ENCODE measurements at regions not wholly inside any gene's neighbourhood (a gene's known extent, or its start where the extent isn't known, plus 50 kb on each side); places are given as distances from the start of the nearest gene placed in this dataset.
A peak's percentile ranks its signal among the peaks of the same experiment; 100 is the strongest.

GRCh38 chr2:215780907-215781685 is 232.3 kb downstream of the MREG start:
- DNase-seq (no peak), ATAC-seq (no peak)
- intact Hi-C loops (cut with DNase I), result no loop called here

GRCh38 chr2:215780313-215780712 is 233.0 kb downstream of the MREG start:
- intact Hi-C loops (cut with DNase I), result no loop called here
- ATAC-seq (no peak), DNase-seq (no peak)

GRCh38 chr2:215779912-215780311 is 233.4 kb downstream of the MREG start:
- ATAC-seq (no peak), DNase-seq (no peak)
- intact Hi-C loops (cut with DNase I), result no loop called here

- peak; percentile 25 for DNase-seq
- no peak for ATAC-seq
- intact Hi-C loops (cut with DNase I), result no loop called here
These were observed 235.8 kb downstream of the MREG start for GRCh38 chr2:215777465-215778044.

GRCh38 chr2:215775106-215775505 is 238.2 kb downstream of the MREG start:
- ATAC-seq (no peak), DNase-seq (no peak)
- intact Hi-C loops (cut with DNase I), result no loop called here

GRCh38 chr2:215773728-215774127 is 239.6 kb downstream of the MREG start:
- peak in 1 of 2 donors; percentile 77 for ATAC-seq
- DNase-seq, result peak; percentile 49
- intact Hi-C loops (cut with DNase I), result no loop called here

GRCh38 chr2:215772634-215773563 is 240.5 kb downstream of the MREG start:
- DNase-seq (no peak), ATAC-seq (no peak)
- intact Hi-C loops (cut with DNase I), result no loop called here

GRCh38 chr2:215772003-215772402 is 241.3 kb downstream of the MREG start:
- peak; percentile 65 to 71 for ATAC-seq
- intact Hi-C loops (cut with DNase I), result no loop called here
- peak; percentile 63 for DNase-seq

- intact Hi-C loops (cut with DNase I), result no loop called here
- no peak for ATAC-seq
- DNase-seq, result no peak
These were observed 242.1 kb downstream of the MREG start for GRCh38 chr2:215771241-215771640.

GRCh38 chr2:215770668-215771067 is 242.7 kb downstream of the MREG start:
- intact Hi-C loops (cut with DNase I), result no loop called here
- ATAC-seq (no peak), DNase-seq (no peak)

- intact Hi-C loops (cut with DNase I), result no loop called here
- ATAC-seq (no peak), DNase-seq (no peak)
These were observed 244.1 kb downstream of the MREG start for GRCh38 chr2:215769246-215769645.

- no peak for DNase-seq
- intact Hi-C loops (cut with DNase I), result no loop called here
- no peak for ATAC-seq
These were observed 245.7 kb downstream of the MREG start for GRCh38 chr2:215767625-215768024.

- intact Hi-C loops (cut with DNase I), result no loop called here
- ATAC-seq, result no peak
- DNase-seq, result no peak
These were observed 247.5 kb downstream of the MREG start for GRCh38 chr2:215765729-215766360.

- intact Hi-C loops (cut with DNase I), result no loop called here
- no peak for DNase-seq
- peak in 1 of 2 donors; percentile 72 for ATAC-seq
These were observed 248.8 kb downstream of the MREG start for GRCh38 chr2:215764441-215765048.

GRCh38 chr2:215760557-215760956 is 252.8 kb downstream of the MREG start:
- DNase-seq (no peak), ATAC-seq (peak in 1 of 2 donors; percentile 65)
- intact Hi-C loops (cut with DNase I), result no loop called here

- ATAC-seq, result no peak
- intact Hi-C loops (cut with DNase I), result no loop called here
- DNase-seq, result no peak
These were observed 253.3 kb downstream of the MREG start for GRCh38 chr2:215760091-215760490.

GRCh38 chr2:215758691-215759090 is 254.7 kb downstream of the MREG start:
- DNase-seq (no peak), ATAC-seq (peak; percentile 50)
- intact Hi-C loops (cut with DNase I), result no loop called here

GRCh38 chr2:215756346-215756730 is 257.0 kb downstream of the MREG start:
- DNase-seq (no peak), ATAC-seq (peak in 1 of 2 donors; percentile 25)
- intact Hi-C loops (cut with DNase I), result no loop called here
